Neutrophil (primary cell): ENCODE measurements at regions not wholly inside any gene's neighbourhood (a gene's known extent, or its start where the extent isn't known, plus 50 kb on each side); places are given as distances from the start of the nearest gene placed in this dataset.

Source experiments
- H3K27ac ChIP-seq: fragments of 200-600 bp; sonication (generic); 2 replicates; pipeline ENCODE4 v1.5.1; 2016; ENCODE audit warnings: mild to moderate bottlenecking, moderate library complexity
- H3K27me3 ChIP-seq: fragments of 200-600 bp; sonication (generic); 2 replicates; pipeline ENCODE4 v1.6.0; 2016; ENCODE audit warnings: mild to moderate bottlenecking
- H3K36me3 ChIP-seq: fragments of 200-600 bp; sonication (generic); 2 replicates; pipeline ENCODE4 v1.5.1; 2017
- H3K4me1 ChIP-seq, 2 experiments: fragments of 200-600 bp in 1 of 2; sonication (generic) in 1 of 2; 1 replicate in 1 of 2; 2 replicates in 1 of 2; pipeline versions ENCODE4 v1.5.1 to v1.6.1; 2013 to 2016; ENCODE audit warnings: low read depth in 1 of 2, low read length in 1 of 2, mild to moderate bottlenecking in 1 of 2, moderate library complexity in 1 of 2; ENCODE audit not compliant: control insufficient read depth in 1 of 2, insufficient read depth in 1 of 2
- H3K4me3 ChIP-seq, 2 experiments: fragments of 200-600 bp in 1 of 2; sonication (generic) in 1 of 2; 1 replicate in 1 of 2; 2 replicates in 1 of 2; pipeline ENCODE4 v1.5.1; 2013 to 2016; ENCODE audit warnings: low read depth in 1 of 2, low read length in 1 of 2, mild to moderate bottlenecking in 1 of 2, moderate library complexity in 1 of 2
- H3K9me3 ChIP-seq: fragments of 200-600 bp; sonication (generic); 2 replicates; pipeline ENCODE4 v1.5.1; 2016
- TF ChIP-seq, protein P1 (sequence below): fragments of 200-600 bp; sonication (generic); IDR thresholded peaks from 2 replicates; pipeline ENCODE4 v1.5.1; 2016; ENCODE audit warnings: antibody characterized with exemption

DNA sequence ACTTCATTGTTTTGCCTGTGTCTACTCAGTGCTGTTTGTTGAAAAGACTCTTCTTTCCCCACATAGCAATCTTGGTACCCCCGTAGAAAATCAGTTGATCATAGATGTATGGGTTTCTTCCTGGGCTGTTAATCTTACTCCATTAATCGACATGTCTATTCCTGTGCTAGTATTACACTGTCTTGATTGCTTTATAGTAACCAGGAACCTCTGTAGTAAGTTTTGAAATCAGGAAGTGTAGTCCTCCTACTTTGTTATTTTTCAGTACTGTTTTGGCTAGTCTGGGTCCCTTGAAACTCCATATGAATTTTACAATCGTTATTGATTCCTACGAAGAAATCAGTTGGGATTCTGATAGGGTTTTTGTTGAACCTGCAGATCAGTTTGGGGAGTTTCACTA lies 78.8 kb upstream of the FAM136A start:
- Histone ChIP-seq H3K4me3 (no peak overlapping the region), H3K4me1 (peaks cover 0 to 6% of the 10 kb centered on the region in 2 experiments), H3K27me3 (no peaks in the 10 kb centered on the region), H3K36me3 (no peaks in the 10 kb centered on the region), H3K9me3 (no peaks in the 10 kb centered on the region), H3K27ac (no peak overlapping the region)
- TF ChIP-seq, protein P1, sequence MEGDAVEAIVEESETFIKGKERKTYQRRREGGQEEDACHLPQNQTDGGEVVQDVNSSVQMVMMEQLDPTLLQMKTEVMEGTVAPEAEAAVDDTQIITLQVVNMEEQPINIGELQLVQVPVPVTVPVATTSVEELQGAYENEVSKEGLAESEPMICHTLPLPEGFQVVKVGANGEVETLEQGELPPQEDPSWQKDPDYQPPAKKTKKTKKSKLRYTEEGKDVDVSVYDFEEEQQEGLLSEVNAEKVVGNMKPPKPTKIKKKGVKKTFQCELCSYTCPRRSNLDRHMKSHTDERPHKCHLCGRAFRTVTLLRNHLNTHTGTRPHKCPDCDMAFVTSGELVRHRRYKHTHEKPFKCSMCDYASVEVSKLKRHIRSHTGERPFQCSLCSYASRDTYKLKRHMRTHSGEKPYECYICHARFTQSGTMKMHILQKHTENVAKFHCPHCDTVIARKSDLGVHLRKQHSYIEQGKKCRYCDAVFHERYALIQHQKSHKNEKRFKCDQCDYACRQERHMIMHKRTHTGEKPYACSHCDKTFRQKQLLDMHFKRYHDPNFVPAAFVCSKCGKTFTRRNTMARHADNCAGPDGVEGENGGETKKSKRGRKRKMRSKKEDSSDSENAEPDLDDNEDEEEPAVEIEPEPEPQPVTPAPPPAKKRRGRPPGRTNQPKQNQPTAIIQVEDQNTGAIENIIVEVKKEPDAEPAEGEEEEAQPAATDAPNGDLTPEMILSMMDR, result no peak

DNA sequence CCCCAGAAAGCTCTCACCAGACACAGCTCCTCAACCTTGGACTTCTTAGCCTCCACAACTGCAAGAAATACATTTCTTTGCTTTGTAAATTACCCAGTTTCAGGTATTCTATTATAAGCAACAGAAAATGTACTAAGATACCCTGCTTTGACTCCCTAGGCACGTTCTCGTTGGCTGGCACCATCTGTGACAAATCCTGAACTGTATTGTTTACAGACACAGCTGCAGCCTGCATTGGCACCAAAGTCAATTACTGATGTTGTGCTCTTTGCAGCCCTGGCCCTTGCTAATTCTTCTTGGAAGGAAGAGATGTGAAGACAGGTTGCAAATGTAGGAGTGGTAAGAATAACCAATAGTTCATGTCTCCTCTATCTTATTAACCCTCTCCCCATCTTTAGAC lies 72.7 kb upstream of the FAM136A start:
- H3K27ac ChIP-seq, result no peak overlapping the region
- no peaks in the 10 kb centered on the region for H3K36me3 ChIP-seq
- H3K27me3 ChIP-seq, result no peaks in the 10 kb centered on the region
- no peaks in the 10 kb centered on the region for H3K9me3 ChIP-seq
- H3K4me1 ChIP-seq, result no peaks in the 10 kb centered on the region
- TF ChIP-seq, protein P1, result no peak
- no peak overlapping the region for H3K4me3 ChIP-seq

DNA sequence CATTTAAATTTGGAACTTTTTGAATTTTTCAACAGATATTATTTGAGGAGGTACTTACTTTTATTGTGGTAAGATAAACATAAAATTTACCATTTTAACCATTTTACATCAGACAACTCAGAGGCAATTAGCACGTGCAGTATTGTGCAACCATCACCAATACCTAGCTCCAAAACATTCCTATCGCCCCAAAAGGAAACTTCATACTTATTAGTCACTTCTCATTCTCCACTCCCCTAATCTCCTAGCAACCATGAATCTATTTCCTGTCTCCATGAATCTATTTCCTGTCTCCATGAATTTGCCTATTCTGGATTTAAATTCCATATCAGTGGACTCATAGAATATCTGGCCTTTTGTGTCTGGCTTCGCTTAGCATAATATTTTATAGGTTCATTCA lies 69.9 kb upstream of the FAM136A start:
- TF ChIP-seq, protein P1, result no peak

DNA sequence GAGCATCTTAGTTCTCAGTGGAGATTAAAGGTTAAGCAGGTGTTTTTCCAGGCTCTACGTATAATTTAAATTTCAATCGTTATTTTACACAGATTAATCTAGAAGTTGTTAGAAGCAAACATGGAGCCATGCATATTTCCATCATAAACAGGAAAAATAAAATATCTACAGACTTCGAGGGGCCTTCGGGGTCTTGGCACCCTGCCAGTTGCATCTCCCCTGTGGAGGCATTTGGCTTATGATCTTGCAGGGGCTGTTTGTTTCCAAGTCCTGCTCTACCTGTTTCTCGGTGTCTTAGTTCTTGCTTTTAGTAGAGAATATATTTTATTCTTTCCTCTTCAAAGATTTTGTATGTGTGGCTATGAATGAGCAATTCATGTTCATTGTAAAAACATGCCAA lies 67.2 kb upstream of the FAM136A start:
- Histone ChIP-seq H3K36me3 (no peaks in the 10 kb centered on the region), H3K4me3 (no peak overlapping the region), H3K9me3 (no peaks in the 10 kb centered on the region), H3K27ac (no peak overlapping the region), H3K4me1 (no peaks in the 10 kb centered on the region), H3K27me3 (no peaks in the 10 kb centered on the region)
- TF ChIP-seq, protein P1, result no peak

More for the DNA sequence above, 69.9 kb upstream of the FAM136A start:
- Histone ChIP-seq H3K27ac (no peak overlapping the region), H3K4me1 (no peaks in the 10 kb centered on the region), H3K9me3 (no peaks in the 10 kb centered on the region), H3K36me3 (no peaks in the 10 kb centered on the region), H3K27me3 (no peaks in the 10 kb centered on the region), H3K4me3 (no peak overlapping the region)

DNA sequence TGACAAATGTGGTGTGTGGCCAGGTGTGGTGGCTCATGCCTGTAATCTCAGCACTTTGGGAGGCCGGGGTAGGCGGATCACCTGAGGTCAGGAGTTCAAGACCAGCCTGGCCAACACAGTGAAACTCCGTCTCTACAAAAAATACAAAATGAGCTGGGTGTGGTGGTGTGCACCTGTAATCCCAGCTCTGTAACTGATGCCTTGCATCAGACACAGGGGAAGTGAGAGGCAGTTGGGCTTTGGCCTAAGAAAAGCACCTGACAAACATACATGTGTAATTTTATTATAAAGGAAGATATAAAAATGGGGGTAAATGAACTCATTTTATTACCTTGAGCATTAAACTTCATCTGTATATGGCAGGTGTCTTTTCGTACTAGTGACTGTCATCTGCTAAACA lies 66.7 kb upstream of the FAM136A start:
- no peaks in the 10 kb centered on the region for H3K27me3 ChIP-seq
- TF ChIP-seq, protein P1, result no peak
- H3K9me3 ChIP-seq, result no peaks in the 10 kb centered on the region
- H3K4me1 ChIP-seq, result no peaks in the 10 kb centered on the region
- H3K4me3 ChIP-seq, result no peak overlapping the region
- H3K27ac ChIP-seq, result no peak overlapping the region
- no peaks in the 10 kb centered on the region for H3K36me3 ChIP-seq
